ENCODE measurements at regions not wholly inside any gene's neighbourhood (a gene's known extent, or its start where the extent isn't known, plus 50 kb on each side); places are given as distances from the start of the nearest gene placed in this dataset.
"Not testable (repeated sequence)": the region's sequence is repeated elsewhere in the genome, so short reads cannot be mapped to it uniquely, and the experiment has no call there.

GRCh38 chr2:5594249-5594695 is 97.9 kb upstream of the SOX11 start:
- no peak for DNase-seq

GRCh38 chr2:5596868-5597267 is 95.3 kb upstream of the SOX11 start:
- no peak for DNase-seq

- no peak for DNase-seq
These were observed 94.0 kb upstream of the SOX11 start for GRCh38 chr2:5598156-5598555.

GRCh38 chr2:5609201-5609600 is 83.0 kb upstream of the SOX11 start:
- no peak for DNase-seq

GRCh38 chr2:5612666-5613065 is 79.5 kb upstream of the SOX11 start:
- no peak for DNase-seq

GRCh38 chr2:5616019-5616418 is 76.2 kb upstream of the SOX11 start:
- no peak for DNase-seq

- DNase-seq = no peak
These were observed 74.8 kb upstream of the SOX11 start for GRCh38 chr2:5617358-5617757.

- no peak for DNase-seq
These were observed 74.4 kb upstream of the SOX11 start for GRCh38 chr2:5617796-5618195.

- no peak for DNase-seq
These were observed 73.9 kb upstream of the SOX11 start for GRCh38 chr2:5618271-5618670.

GRCh38 chr2:5625556-5626065 is 66.6 kb upstream of the SOX11 start:
- DNase-seq = not testable (repeated sequence)

- DNase-seq = not testable (repeated sequence)
These were observed 63.7 kb upstream of the SOX11 start for GRCh38 chr2:5628484-5628883.

- not testable (repeated sequence) for DNase-seq
These were observed 62.7 kb upstream of the SOX11 start for GRCh38 chr2:5629510-5629909.

GRCh38 chr2:5637051-5637450 is 55.1 kb upstream of the SOX11 start:
- DNase-seq = not testable (repeated sequence)

Measured in suppressor macrophage treated with lipopolysaccharide for 4 hours (primary cell).